Skin of body (tissue), 1 donor: ENCODE measurements at regions not wholly inside any gene's neighbourhood (a gene's known extent, or its start where the extent isn't known, plus 50 kb on each side); places are given as distances from the start of the nearest gene placed in this dataset.
A peak's percentile ranks its signal among the peaks of the same experiment; 100 is the strongest.

Experiments
- DNase-seq: peaks from one replicate; lab custom pipeline; 2025; lab: John Stamatoyannopoulos, UW

DNA sequence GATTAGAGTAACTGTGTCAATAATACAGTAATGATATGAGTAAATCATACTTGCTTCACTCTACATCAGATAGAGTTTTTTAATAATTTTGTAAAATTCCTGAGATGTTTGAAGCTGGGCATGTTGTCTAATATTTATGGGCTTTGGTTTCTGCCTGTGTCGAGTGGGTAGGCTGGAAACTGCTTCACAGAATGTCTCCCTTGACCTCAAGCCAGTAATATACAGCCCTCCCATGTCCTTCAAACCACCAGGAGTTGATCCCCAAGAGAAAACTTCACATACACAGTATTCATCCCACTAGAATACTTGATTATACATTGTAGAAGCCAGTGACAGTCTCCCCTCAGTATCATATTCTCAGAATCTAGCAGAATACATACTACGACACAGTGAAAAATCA lies 284.8 kb upstream of the TENM3 start:
- no peak for DNase-seq

GRCh38 chr4:181959121-181959520 lies 284.1 kb upstream of the TENM3 start:
- DNase-seq, result no peak

DNA sequence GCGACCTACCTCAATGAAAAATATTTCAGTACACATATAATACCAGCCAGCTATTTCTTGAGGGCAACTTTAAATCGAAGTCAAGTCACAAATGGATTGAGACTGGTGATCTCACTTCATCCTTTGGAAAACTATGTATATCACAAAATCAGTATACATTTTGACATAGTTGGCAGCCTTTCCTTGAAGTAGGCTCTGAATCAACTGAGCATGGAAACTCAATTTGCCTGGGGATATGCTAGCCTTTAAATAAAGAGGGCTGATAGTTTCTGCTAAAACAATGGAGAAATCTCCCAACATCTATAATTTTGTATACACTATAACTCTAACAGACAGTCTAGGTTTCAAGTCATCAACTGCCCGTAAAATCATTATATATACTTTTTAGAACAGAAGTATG lies 282.8 kb upstream of the TENM3 start:
- no peak for DNase-seq

DNA sequence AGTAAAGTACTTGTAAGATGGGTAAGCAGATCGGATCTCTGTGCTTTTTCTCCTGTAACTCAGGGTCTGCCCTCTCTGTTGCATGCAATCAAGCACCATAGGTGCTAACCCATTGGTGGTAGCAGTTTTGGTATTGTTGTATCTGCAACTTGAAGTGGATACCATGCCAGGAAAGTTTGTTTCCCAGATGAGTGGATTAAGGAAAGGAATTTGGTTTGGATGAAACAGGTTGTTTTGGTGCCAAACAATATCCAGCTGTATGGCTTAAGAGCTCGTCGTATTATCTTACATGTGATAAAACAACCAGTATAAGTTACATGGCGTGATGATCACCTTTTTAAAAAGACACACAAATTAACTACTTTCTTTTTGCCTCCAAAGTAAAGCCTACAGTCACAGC lies 280.9 kb upstream of the TENM3 start:
- DNase-seq, result peak; percentile 24

DNA sequence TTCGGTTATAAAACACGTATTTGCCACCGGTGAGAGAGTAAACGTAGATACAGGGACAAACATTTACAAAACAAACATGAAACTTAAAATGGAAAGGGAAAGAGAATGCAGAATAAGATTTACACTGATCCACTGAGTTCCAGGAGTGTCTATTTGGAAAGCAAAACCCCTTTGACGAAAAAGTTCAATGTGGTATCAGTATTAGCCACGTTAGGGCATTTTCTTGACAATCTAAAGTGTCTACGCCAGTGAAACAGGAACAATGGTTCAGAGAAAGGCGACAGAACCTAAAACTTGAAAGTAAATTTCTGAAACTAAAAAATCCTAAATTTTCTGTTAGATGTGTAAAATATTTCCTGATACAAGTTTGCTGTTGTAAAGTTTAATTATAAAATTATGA lies 278.5 kb upstream of the TENM3 start:
- DNase-seq, result no peak

- DNase-seq, result peak; percentile 12
Observed at GRCh38 chr4:181966104-181966551, 277.1 kb upstream of the TENM3 start.

DNA sequence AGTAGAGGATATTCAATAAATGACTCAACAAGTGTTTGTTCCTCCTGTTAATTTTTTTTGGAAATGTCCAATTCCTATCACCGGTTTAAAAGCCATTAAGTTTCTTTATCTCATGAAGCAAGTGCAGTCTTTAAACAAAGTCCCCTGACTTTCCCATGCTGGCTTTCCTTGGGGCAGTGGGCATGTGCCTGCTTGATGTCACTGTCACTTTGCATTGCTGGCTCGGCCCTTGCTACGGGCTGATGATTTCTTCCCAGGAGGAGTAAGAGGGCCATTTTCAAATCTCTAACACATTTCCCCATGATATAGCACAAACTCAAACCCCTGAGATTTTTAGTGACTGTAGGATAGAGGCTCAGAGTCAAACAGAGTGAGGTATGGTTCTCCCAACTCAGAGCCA lies 275.8 kb upstream of the TENM3 start:
- DNase-seq, result no peak

DNA sequence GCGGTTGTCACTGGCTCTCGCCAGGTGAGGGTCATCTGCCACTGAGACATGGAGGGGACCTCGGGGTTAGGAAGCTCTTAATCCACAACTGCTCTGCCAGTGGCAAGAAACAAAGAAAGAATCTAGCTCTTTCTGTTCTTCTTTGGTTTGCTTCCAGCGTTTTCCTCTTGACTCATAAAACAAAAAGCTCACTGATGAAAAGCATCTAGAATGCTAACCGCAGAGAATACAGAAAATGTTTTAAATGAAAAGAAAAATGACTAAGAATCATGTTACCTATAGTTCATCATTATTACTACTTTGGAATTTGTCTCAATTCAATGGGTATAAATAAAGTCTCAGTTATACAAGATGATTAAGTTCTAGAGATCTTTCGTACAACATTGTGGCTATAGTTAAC lies 274.8 kb upstream of the TENM3 start:
- DNase-seq, result no peak

- no peak for DNase-seq
Observed at GRCh38 chr4:181969151-181969550, 274.1 kb upstream of the TENM3 start.

DNA sequence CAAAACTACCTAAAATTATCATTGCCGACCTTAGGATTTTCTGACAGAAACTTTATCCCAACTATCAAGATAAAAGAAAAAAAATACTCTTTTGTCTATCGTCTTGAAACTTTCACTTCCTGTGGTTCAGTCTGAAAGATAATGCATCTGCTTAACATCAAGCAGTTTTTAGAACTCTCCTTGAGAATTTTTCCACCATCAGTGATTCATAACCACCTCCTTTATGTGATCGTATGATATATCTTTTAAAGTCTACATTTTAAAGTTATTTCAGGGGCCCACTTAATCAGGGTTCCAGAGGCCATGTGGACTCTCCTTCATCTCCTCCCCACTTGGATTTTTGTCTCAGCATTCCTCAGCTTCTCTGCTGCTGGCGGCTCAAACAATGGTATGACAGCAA lies 272.8 kb upstream of the TENM3 start:
- no peak for DNase-seq

DNA sequence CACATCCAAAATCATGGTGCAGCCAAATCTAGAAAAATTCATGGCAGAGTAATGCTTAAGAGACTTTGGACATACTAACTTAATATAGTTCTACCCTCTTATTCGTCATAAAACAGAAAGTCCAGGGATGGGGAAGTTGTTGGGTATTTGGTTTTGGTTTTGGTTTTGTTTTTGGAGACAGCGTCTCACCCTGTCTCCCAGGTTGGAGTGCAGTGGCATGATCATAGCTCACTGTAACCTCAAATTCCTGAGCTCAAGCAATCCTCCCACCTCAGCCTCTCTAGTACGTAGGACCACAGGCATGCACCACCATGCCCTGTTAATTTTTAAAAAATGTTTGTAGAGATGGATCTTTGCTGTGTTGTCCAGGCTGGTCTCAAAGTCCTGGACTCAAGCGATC lies 271.8 kb upstream of the TENM3 start:
- DNase-seq, result no peak

DNA sequence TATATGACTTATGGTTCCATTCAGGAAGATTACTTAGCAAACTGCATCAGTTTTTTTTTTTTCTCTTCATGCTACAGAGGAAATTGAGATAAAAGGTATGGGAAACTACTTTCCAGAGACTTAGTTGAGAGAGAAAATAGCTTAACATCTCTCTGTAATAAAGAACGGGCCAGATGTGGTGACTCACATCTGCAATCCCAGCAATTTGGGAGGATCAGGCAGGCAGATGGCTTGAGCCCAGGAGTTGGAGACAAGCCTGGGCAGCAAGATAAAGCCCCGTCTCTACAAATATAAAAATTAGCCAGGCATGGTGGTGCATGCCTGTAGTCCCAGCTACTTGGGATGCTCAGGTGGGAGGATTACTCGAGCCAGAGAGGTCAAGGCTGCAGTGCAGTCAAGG lies 271.2 kb upstream of the TENM3 start:
- DNase-seq, result no peak

DNA sequence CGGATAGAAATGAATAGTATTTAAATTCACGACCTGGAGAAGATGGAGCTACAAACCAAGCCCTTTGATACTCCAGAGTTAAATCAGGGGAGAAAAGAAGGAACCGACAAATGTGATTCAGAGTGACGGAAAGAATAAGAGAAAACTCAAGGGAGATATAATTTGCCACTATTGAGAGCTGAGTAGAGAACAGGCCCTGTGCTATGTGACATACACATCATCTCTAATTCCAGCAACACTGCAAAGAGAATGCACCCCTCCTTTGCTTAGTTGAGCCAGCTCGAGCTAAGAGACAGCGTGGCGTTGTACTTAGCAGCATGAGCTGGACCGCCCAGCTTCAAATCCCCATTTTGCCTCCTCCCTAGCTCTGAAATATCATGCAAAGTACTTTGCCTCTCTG lies 266.4 kb upstream of the TENM3 start:
- DNase-seq, result no peak

GRCh38 chr4:181982437-181982836 lies 260.8 kb upstream of the TENM3 start:
- DNase-seq, result peak; percentile 65

GRCh38 chr4:181982856-181983255 lies 260.3 kb upstream of the TENM3 start:
- DNase-seq, result no peak

DNA sequence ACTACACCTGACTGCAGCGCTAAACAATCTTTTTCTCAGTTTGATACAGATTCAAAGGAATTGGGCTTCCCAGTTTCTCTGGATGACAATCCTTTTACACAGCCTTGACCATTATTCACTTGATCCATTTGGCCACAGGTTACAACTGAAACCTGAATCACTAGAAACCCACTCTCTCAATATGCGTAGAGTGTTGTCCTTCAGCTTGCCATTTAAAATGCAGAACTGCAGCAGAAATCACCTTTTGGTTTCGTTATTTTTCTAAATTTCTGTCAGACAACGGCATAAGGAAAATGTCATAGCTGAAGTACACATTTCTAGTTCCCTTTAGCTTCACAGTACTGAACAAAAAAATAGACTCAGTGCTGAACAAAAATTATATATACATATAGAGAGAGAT lies 255.8 kb upstream of the TENM3 start:
- DNase-seq, result no peak

DNA sequence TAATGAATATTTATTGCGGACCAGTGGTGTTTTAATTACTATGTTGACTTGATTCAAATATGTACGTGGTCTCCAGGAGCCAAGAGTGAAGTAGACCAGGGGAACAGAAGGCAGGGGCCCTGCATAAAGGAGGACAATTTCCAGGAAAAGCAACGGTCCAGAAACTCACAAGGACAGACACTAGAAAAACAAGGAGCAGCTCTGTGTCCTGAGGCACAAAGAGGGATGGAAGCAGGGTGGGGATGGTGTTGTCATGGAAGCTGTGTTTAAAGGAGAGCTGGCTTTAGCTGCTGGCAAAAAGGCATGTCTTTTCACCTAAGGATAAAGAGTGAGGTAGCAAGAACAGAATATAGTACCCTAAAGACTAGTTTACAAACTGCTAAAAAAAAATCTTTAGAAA lies 254.1 kb upstream of the TENM3 start:
- DNase-seq, result no peak

- no peak for DNase-seq
Observed at GRCh38 chr4:181991369-181992108, 251.7 kb upstream of the TENM3 start.

GRCh38 chr4:181998398-181999295 lies 244.6 kb upstream of the TENM3 start:
- no peak for DNase-seq

DNA sequence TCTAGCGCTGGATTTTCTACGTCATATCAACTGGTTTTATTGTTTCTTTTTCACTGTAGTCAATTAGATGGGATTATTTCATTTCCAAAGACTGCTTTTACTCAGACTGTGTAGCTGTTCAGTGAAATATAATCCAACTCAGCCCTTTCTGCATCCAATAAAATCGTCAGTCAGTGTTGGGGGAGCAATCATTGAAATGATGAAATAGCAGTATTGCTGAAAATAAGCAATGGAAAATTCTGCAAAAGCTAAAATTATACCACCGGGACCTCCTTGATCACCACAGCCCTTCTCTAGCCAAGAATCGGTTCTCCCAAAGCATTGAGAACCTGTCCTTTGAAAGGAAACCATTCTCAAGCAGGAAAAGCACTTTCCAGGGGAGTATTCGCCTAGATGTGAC lies 243.1 kb upstream of the TENM3 start:
- DNase-seq, result no peak

DNA sequence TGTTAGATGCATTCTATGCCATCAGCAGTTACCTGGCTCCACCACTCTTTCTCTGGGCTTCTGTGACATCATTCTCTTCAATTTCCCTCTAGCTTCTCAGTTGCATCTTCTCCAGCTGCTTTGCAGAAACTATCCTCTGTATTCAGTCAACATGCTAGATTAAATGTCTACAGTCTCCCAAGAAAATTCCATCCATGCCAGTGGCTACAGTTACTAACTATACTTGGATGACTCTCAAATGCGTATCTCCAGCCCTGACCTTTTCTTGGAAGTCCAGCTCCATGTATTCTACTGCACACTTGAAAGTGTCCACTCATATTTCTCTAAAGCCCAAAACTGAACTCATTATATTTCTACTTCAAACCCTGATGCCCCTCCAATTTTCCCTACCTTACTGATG lies 232.3 kb upstream of the TENM3 start:
- no peak for DNase-seq

DNA sequence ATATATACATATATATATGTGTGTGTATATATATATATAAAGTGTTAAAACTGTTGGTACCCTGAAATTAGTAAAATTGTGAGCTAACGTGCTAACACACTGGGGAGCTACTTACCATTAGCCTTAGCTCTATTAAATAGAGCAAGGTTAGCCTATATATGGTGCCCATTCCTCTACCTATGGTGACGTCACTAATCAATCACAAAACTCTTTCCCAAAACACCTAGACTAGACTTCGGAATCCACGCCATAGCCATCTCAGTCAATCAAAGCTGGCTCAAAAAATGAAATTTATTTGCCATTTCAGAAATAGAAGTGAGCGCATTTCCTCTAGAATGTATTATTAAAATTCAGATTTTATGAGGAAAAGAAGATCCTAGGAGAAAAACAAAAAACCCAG lies 229.0 kb upstream of the TENM3 start:
- DNase-seq, result no peak

- no peak for DNase-seq
Observed at GRCh38 chr4:182015014-182015413, 228.2 kb upstream of the TENM3 start.
